ENCODE measurements at regions not wholly inside any gene's neighbourhood (a gene's known extent, or its start where the extent isn't known, plus 50 kb on each side); places are given as distances from the start of the nearest gene placed in this dataset.

DNA sequence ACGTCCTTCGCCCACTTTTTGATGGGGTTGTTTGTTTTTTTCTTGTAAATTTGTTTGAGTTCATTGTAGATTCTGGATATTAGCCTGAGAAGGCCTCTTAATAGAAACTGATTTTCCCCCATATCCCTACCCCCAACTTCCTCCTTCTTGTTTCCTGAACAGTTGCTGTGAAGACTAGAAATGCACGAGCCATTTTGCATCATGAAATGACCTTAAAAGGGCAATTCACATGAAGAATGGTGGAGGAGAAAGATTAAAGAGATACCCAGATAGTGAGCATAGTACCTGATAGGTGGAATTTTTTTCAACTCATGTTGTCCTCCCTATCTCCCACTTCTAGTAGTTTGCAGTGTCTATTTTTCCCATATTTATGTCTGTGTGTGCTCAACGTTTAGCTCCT lies 55.2 kb upstream of the KCNH8 start:
- TF ChIP-seq, protein P1, sequence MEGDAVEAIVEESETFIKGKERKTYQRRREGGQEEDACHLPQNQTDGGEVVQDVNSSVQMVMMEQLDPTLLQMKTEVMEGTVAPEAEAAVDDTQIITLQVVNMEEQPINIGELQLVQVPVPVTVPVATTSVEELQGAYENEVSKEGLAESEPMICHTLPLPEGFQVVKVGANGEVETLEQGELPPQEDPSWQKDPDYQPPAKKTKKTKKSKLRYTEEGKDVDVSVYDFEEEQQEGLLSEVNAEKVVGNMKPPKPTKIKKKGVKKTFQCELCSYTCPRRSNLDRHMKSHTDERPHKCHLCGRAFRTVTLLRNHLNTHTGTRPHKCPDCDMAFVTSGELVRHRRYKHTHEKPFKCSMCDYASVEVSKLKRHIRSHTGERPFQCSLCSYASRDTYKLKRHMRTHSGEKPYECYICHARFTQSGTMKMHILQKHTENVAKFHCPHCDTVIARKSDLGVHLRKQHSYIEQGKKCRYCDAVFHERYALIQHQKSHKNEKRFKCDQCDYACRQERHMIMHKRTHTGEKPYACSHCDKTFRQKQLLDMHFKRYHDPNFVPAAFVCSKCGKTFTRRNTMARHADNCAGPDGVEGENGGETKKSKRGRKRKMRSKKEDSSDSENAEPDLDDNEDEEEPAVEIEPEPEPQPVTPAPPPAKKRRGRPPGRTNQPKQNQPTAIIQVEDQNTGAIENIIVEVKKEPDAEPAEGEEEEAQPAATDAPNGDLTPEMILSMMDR (conservative IDR thresholded peaks at IDR 0.05 in 1 of 2, IDR thresholded peaks at IDR 0.05 in 1 of 2; ENCODE audit: extremely low read depth in 1 of 2, insufficient read depth in 1 of 2, low read depth in 1 of 2, low read length in 2 of 2) = no peak
- TF ChIP-seq EZH2 (IDR thresholded peaks at IDR 0.05; ENCODE audit: borderline replicate concordance, low read length) = no peak
